GM12872 (cell line): ENCODE measurements at regions not wholly inside any gene's neighbourhood (a gene's known extent, or its start where the extent isn't known, plus 50 kb on each side); places are given as distances from the start of the nearest gene placed in this dataset.

Experiments used
- TF ChIP-seq, protein P1 (sequence below): IDR thresholded peaks from 3 replicates; pipeline ENCODE4 v1.5.1; 2011; ENCODE audit warnings: low read depth, mild to moderate bottlenecking, low read length, moderate library complexity; ENCODE audit not compliant: insufficient read depth

- TF ChIP-seq, protein P1, sequence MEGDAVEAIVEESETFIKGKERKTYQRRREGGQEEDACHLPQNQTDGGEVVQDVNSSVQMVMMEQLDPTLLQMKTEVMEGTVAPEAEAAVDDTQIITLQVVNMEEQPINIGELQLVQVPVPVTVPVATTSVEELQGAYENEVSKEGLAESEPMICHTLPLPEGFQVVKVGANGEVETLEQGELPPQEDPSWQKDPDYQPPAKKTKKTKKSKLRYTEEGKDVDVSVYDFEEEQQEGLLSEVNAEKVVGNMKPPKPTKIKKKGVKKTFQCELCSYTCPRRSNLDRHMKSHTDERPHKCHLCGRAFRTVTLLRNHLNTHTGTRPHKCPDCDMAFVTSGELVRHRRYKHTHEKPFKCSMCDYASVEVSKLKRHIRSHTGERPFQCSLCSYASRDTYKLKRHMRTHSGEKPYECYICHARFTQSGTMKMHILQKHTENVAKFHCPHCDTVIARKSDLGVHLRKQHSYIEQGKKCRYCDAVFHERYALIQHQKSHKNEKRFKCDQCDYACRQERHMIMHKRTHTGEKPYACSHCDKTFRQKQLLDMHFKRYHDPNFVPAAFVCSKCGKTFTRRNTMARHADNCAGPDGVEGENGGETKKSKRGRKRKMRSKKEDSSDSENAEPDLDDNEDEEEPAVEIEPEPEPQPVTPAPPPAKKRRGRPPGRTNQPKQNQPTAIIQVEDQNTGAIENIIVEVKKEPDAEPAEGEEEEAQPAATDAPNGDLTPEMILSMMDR = no peak
These were observed 370.7 kb downstream of the GRIA2 start for GRCh38 chr4:157591245-157591644.

DNA sequence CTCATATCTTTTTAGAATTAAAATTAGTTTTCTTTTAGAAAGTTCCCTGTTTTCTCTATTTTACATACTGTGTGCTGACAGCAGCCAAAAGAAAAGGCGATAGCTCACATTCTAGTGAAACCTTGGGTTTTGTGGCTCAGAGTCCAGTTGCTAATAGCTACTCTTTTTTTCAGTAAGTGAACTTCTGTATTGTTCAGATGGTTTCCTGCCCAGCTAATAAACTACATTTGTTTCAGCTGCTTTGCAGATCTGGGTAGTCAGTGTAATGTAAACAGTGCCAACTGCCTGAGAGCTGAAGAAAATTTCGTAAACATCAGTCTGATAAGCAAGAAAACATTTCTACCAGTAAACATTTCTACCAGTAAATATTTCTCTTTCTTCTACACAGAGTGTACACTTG is 370.2 kb downstream of the GRIA2 start:
- TF ChIP-seq, protein P1 = no peak

DNA sequence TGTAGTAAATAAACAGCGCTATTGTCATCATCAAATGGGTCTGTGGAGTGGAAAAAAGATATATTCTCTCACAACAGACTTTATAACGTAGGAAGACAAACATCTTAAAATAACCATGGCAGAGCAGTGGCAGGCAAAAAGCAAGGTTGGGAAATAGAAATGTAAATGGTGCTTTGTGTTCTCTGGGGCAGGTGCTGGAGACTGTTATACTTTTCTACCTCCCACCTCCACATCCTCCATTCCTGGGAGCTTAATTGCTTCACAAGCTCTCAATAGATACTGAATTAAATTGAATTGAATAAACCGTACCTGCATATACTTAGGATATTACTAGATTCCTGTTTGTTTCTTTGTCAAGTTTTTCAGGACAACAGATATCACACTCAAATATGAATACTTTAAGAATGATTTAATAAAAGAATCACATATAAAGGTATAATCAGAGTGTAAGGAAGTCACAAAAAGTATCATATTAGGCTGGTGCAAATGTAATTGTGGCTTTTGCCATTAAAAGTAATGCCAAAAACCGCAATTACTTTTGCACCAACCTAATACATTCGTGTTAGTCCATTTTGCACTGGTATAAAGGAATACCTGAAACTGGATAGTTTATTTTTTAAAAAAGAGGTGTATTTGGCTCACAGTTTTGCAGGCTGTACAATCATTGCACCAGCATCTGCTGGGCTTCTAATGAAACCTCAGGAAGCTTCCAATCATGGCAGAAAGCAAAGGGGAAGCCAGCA is 367.3 kb downstream of the GRIA2 start:
- TF ChIP-seq, protein P1 = no peak

- TF ChIP-seq, protein P1 = no peak
These were observed 361.6 kb downstream of the GRIA2 start for GRCh38 chr4:157582141-157582540.

DNA sequence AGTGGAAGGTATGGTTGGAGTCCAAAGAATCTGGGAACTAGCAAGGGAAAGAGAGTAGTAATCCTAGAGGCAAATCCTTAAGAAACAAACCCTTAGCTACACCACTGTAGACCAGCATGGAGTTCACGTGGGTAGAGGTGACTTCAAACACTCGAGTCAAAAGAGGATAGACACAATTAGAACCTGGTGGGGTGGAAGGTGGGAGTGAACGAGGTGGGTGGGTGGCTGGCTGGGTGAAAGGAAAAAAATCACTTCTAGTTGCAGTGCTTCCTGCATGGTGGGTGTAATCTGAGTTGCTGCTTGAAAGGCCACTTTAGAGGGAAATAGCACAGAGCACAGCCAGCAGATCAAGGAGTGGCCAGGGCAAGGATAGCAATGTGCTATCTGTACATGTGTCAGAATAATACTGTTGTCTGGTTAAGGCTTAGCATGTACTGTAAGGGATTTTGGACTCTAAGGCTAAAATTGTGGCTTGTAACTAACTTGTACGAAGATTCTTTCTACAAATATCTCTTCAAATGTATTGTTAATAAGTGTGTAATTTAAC is 356.2 kb downstream of the GRIA2 start:
- TF ChIP-seq, protein P1 = no peak

- TF ChIP-seq, protein P1 = no peak
These were observed 354.8 kb downstream of the GRIA2 start for GRCh38 chr4:157575339-157575738.

GRCh38 chr4:157574606-157575005 is 354.1 kb downstream of the GRIA2 start:
- TF ChIP-seq, protein P1 = no peak
